CD4-positive, alpha-beta T cell treated with Interleukin-10 for 1 hour (primary cell): ENCODE measurements at regions not wholly inside any gene's neighbourhood (a gene's known extent, or its start where the extent isn't known, plus 50 kb on each side); places are given as distances from the start of the nearest gene placed in this dataset.
"Not testable (repeated sequence)": the region's sequence is repeated elsewhere in the genome, so short reads cannot be mapped to it uniquely, and the experiment has no call there.

Source experiments
- DNase-seq: peaks from one replicate; pipeline ENCODE4 v3.0.0-alpha.2; 2020

GRCh38 chr20:5386846-5387245 is 70.1 kb upstream of the PROKR2 start:
- DNase-seq: not testable (repeated sequence)

- not testable (repeated sequence) for DNase-seq
Measured at GRCh38 chr20:5381527-5381926, 64.8 kb upstream of the PROKR2 start.

- no peak for DNase-seq
Measured at GRCh38 chr20:5377484-5377883, 60.7 kb upstream of the PROKR2 start.

- DNase-seq: no peak
Measured at GRCh38 chr20:5376228-5376627, 59.5 kb upstream of the PROKR2 start.

- DNase-seq: no peak
Measured at GRCh38 chr20:5374171-5374570, 57.4 kb upstream of the PROKR2 start.

GRCh38 chr20:5372371-5372770 is 55.6 kb upstream of the PROKR2 start:
- DNase-seq: no peak

- DNase-seq: no peak
Measured at GRCh38 chr20:5369629-5370028, 52.9 kb upstream of the PROKR2 start.
